Amniotic epithelial cell (primary cell): ENCODE measurements at regions not wholly inside any gene's neighbourhood (a gene's known extent, or its start where the extent isn't known, plus 50 kb on each side); places are given as distances from the start of the nearest gene placed in this dataset.
"Not testable (repeated sequence)": the region's sequence is repeated elsewhere in the genome, so short reads cannot be mapped to it uniquely, and the experiment has no call there.

Experiments used
- DNase-seq: peaks from one replicate; pipeline ENCODE4 v3.0.0-alpha.2; 2010; ENCODE audit warnings: low read depth

GRCh38 chr10:84860855-84861254 is 532.5 kb downstream of the CCSER2 start:
- no peak for DNase-seq

GRCh38 chr10:84862551-84862950 is 534.2 kb downstream of the CCSER2 start:
- DNase-seq, result no peak

GRCh38 chr10:84863675-84864074 is 535.3 kb downstream of the CCSER2 start:
- no peak for DNase-seq

- DNase-seq, result no peak
Observed at GRCh38 chr10:84876116-84876999, 548.0 kb downstream of the CCSER2 start.

GRCh38 chr10:84879991-84880390 is 551.6 kb downstream of the CCSER2 start:
- no peak for DNase-seq

GRCh38 chr10:84881696-84882095 is 553.3 kb downstream of the CCSER2 start:
- DNase-seq, result not testable (repeated sequence)

GRCh38 chr10:84890706-84891105 is 562.3 kb downstream of the CCSER2 start:
- DNase-seq, result no peak

GRCh38 chr10:84891631-84892030 is 563.2 kb downstream of the CCSER2 start:
- no peak for DNase-seq

- DNase-seq, result no peak
Observed at GRCh38 chr10:84895541-84895940, 567.2 kb downstream of the CCSER2 start.

GRCh38 chr10:84896909-84897308 is 568.5 kb downstream of the CCSER2 start:
- no peak for DNase-seq

- no peak for DNase-seq
Observed at GRCh38 chr10:84899268-84899667, 570.9 kb downstream of the CCSER2 start.

GRCh38 chr10:84900141-84900540 is 571.8 kb downstream of the CCSER2 start:
- DNase-seq, result no peak

- DNase-seq, result no peak
Observed at GRCh38 chr10:84901885-84902284, 573.5 kb downstream of the CCSER2 start.

- no peak for DNase-seq
Observed at GRCh38 chr10:84902553-84902952, 574.2 kb downstream of the CCSER2 start.

GRCh38 chr10:84903320-84903719 is 574.9 kb downstream of the CCSER2 start:
- DNase-seq, result no peak

GRCh38 chr10:84907461-84908009 is 579.1 kb downstream of the CCSER2 start:
- DNase-seq, result no peak

- no peak for DNase-seq
Observed at GRCh38 chr10:84908491-84908890, 580.1 kb downstream of the CCSER2 start.

- DNase-seq, result no peak
Observed at GRCh38 chr10:84921701-84922100, 593.3 kb downstream of the CCSER2 start.

GRCh38 chr10:84924131-84924530 is 595.7 kb downstream of the CCSER2 start:
- DNase-seq, result no peak

GRCh38 chr10:84925495-84925894 is 597.1 kb downstream of the CCSER2 start:
- DNase-seq, result no peak

- no peak for DNase-seq
Observed at GRCh38 chr10:84933402-84933801, 605.0 kb downstream of the CCSER2 start.

- DNase-seq, result no peak
Observed at GRCh38 chr10:84935772-84936171, 607.4 kb downstream of the CCSER2 start.

- no peak for DNase-seq
Observed at GRCh38 chr10:84938117-84938905, 609.9 kb downstream of the CCSER2 start.
